Lower leg skin (tissue), 3 donors: ENCODE measurements at regions not wholly inside any gene's neighbourhood (a gene's known extent, or its start where the extent isn't known, plus 50 kb on each side); places are given as distances from the start of the nearest gene placed in this dataset.

ENCODE experiments used
- CTCF ChIP-seq, 3 donors: fragments of 450-650 bp; IDR thresholded peaks; one replicate each; pipeline ENCODE4 v1.5.1; 2016; ENCODE audit warnings: antibody characterized with exemption in 3 of 3, mild to moderate bottlenecking in 3 of 3, moderate library complexity in 2 of 3
- POLR2A ChIP-seq, 2 donors: fragments of 450-650 bp; IDR thresholded peaks; one replicate each; pipeline ENCODE4 v1.6.1; 2016 to 2017; ENCODE audit warnings: antibody characterized with exemption in 2 of 2, mild to moderate bottlenecking in 1 of 2, moderate library complexity in 1 of 2

- TF ChIP-seq CTCF (IDR thresholded peaks at IDR 0.05) = no peak
- TF ChIP-seq POLR2A (IDR thresholded peaks at IDR 0.05) = no peak
Measured at GRCh38 chr7:153443032-153443701, 609.0 kb upstream of the DPP6 start.
